IPS-18c (cell line): ENCODE measurements at regions not wholly inside any gene's neighbourhood (a gene's known extent, or its start where the extent isn't known, plus 50 kb on each side); places are given as distances from the start of the nearest gene placed in this dataset.

Source experiments
- H3K4me3 ChIP-seq: 2 replicates; pipeline ENCODE4 v1.7.0; 2013; ENCODE audit warnings: low read depth, mild to moderate bottlenecking, low read length, moderate library complexity; ENCODE audit not compliant: insufficient read depth
- H3K9me3 ChIP-seq: one replicate; pipeline ENCODE4 v1.6.1; 2013; ENCODE audit warnings: mild to moderate bottlenecking, low read length, moderate library complexity; ENCODE audit not compliant: control insufficient read depth, insufficient read depth

DNA sequence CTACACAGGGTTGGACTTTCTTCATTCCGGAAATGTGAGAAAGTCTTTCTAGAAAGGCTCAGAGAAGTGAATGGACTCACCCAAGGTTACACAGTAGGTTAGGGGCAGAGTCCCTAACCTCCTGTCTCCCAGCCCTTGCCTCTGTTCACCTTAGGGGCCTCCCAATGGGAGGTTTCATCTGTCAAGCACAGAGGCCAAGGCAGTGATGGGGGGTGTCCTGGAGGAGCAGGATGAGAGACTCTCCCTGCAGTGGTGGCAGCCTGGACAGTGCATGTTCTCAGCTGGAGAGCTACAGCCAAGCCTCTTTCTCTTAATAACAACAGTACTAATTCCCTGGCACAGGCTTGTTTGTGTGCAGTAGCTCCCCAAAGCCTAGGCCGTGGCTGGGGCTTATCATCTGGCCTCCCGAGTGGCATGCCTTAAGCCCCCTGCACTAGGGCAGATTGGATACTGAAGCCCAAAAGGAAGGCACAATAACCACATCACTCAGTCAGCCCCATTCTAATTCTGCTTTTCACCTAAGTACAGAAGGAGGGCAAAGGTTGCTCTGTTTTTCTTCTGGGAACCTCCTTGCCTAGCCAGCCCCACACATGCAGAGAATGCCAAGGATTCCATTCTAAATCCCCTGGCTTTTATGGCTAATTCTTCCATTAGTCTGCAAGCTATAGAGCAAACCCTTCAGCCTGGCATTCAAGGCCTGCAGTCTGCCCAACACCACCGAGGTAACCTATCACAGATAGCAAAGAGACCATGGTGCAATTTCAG is 50.2 kb upstream of the XPA start:
- Histone ChIP-seq H3K9me3 (no peaks in the 10 kb centered on the region), H3K4me3 (no peak overlapping the region)

- Histone ChIP-seq H3K4me3 (no peak overlapping the region), H3K9me3 (no peaks in the 10 kb centered on the region)
These were observed 51.4 kb upstream of the XPA start for GRCh38 chr9:97748525-97748924.

DNA sequence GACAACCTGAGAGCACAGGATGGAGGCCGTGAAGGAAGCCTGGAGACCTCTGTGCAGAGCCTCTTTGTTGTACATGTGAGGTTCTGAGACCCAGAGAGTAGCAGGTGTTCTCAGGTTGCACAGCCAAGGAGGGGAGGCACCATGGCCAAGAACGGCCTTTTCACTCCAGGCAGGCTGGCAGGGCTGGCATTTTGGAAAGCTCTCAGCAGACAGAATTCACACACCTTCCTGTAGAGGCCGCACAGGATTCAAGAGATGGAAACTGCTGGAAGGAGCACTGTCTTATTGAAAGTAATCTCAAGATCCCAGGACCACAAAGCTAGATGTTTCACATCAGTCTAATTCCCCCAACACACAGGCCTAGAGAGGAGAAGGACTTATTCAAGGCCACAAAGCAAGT is 52.8 kb upstream of the XPA start:
- no peak overlapping the region for H3K4me3 ChIP-seq
- H3K9me3 ChIP-seq, result no peaks in the 10 kb centered on the region

- H3K4me3 ChIP-seq, result no peak overlapping the region
- H3K9me3 ChIP-seq, result no peaks in the 10 kb centered on the region
These were observed 54.4 kb upstream of the XPA start for GRCh38 chr9:97751531-97751930.

DNA sequence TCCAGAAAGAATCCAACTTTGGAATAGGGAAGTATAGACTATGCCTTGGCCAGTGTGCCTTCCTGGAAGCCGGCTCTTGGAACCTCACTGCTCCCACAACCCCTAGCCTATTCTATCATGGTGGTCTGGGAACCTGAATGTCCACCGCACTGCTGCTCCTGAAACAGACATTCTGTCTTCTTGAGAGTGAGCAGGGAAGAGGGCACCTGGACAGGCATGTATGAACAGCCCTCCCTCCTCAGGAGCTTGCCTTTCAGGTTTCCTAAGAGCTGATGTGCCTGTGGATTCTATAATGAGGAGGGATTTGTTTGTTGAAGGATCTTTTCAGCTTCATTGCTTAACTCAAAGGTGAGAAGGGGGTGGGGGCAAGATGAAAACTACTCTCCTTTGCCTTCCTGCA is 55.1 kb upstream of the XPA start:
- Histone ChIP-seq H3K9me3 (no peaks in the 10 kb centered on the region), H3K4me3 (no peak overlapping the region)

- H3K9me3 ChIP-seq, result no peaks in the 10 kb centered on the region
- H3K4me3 ChIP-seq, result no peak overlapping the region
These were observed 56.2 kb upstream of the XPA start for GRCh38 chr9:97753364-97753763.

- H3K4me3 ChIP-seq, result no peak overlapping the region
- H3K9me3 ChIP-seq, result no peaks in the 10 kb centered on the region
These were observed 56.8 kb upstream of the XPA start for GRCh38 chr9:97753975-97754374.

- Histone ChIP-seq H3K9me3 (no peaks in the 10 kb centered on the region), H3K4me3 (no peak overlapping the region)
These were observed 58.6 kb upstream of the XPA start for GRCh38 chr9:97755618-97756267.

GRCh38 chr9:97756991-97757390 is 59.9 kb upstream of the XPA start:
- no peak overlapping the region for H3K4me3 ChIP-seq
- H3K9me3 ChIP-seq, result no peaks in the 10 kb centered on the region

DNA sequence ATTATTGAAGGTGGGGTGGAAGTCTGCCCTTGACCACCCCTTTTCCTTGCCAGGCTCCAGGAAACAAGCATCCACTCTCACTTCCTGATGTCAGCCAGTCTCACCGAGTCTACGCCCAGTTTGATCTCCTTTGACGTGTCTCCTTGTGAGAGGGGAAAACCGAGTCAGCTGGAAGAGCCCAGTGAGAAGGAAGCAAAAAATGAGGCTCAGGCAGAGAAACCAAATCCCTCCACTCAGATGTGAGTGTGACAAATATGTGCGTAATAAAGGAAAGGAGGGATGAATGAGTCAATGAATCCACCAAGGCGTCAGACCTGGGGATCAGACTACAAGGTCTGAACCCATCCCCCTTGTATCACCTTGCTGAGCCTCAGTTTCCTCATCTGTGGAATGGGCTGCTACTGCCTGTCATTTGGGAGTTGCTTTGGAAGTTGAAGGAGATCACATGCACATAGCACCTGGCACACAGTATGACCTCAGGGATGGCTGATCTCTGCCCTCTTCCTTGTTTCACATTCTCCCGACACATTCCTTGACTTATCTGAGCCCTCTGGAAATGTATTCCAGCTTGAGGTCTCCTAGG is 61.3 kb upstream of the XPA start:
- H3K4me3 ChIP-seq, result no peak overlapping the region
- H3K9me3 ChIP-seq, result peaks cover 1% of the 10 kb centered on the region

GRCh38 chr9:97759581-97760288 is 62.6 kb upstream of the XPA start:
- no peak overlapping the region for H3K4me3 ChIP-seq
- peaks cover 4% of the 10 kb centered on the region for H3K9me3 ChIP-seq

DNA sequence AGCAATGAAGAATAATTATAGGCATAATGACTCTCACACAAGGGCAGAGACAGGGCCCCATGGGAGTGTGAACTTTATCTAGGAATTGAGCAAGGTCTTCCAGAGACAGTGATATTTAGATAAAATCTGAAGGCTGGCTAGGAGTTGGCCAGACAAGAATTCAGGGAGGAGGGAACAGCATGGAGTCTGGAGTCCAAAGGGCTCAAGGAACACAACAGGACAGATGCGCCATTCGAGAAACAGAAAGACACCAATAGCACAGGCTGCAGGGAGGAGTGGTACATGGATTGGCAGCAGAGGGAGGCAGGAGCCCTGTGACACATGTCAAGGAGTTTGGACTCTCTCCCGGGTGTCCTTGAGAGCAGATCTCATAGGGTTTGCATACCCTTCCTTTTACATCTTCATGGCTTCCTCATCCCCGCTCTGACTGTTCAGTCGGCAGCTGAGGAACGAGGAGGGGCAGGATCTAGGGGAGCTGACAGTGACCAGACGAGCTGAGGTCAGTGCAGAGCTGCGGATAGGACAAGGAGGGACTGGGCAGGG is 64.0 kb upstream of the XPA start:
- Histone ChIP-seq H3K9me3 (peaks cover 4% of the 10 kb centered on the region), H3K4me3 (no peak overlapping the region)

- no peak overlapping the region for H3K4me3 ChIP-seq
- H3K9me3 ChIP-seq, result peaks cover 4% of the 10 kb centered on the region
These were observed 64.7 kb upstream of the XPA start for GRCh38 chr9:97761879-97762278.

- Histone ChIP-seq H3K9me3 (peaks cover 4% of the 10 kb centered on the region), H3K4me3 (no peak overlapping the region)
These were observed 66.7 kb upstream of the XPA start for GRCh38 chr9:97763874-97764273.

GRCh38 chr9:97766092-97766491 is 69.0 kb upstream of the XPA start:
- peaks cover 4% of the 10 kb centered on the region for H3K9me3 ChIP-seq
- no peak overlapping the region for H3K4me3 ChIP-seq

DNA sequence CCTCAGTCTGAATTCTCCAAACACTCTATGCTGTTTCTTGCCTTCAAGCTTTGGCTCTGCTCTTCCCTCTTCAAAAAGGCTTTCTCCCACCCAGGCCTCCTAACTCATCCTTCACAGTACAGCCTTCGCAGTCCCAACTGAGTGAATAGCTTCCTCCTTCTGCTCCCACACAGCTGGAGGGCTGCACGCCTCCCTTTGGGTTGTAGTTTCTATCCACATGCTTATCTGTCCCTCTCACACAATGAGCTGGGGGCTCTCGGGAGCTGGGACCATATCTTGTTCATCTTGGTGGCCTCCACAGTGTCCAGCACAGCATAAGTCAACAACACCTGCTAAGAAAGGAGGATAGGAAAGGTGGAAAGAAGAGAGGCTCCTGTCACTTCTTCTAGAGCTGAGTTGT is 69.5 kb upstream of the XPA start:
- Histone ChIP-seq H3K9me3 (peaks cover 4% of the 10 kb centered on the region), H3K4me3 (no peak overlapping the region)

GRCh38 chr9:97767891-97768290 is 70.8 kb upstream of the XPA start:
- H3K4me3 ChIP-seq, result no peak overlapping the region
- peaks cover 4% of the 10 kb centered on the region for H3K9me3 ChIP-seq

- Histone ChIP-seq H3K9me3 (peaks cover 2% of the 10 kb centered on the region), H3K4me3 (no peak overlapping the region)
These were observed 71.6 kb upstream of the XPA start for GRCh38 chr9:97768746-97769145.
